NCI-H345 treated with DMSO at 0.1 percent for 48 hours (cell line): ENCODE measurements at regions not wholly inside any gene's neighbourhood (a gene's known extent, or its start where the extent isn't known, plus 50 kb on each side); places are given as distances from the start of the nearest gene placed in this dataset.
"Not testable (repeated sequence)": the region's sequence is repeated elsewhere in the genome, so short reads cannot be mapped to it uniquely, and the experiment has no call there.

Experiments used
- DNase-seq: peaks from one replicate; lab custom pipeline; 2025; ENCODE audit not compliant: unreplicated experiment; lab: John Stamatoyannopoulos, UW

DNA sequence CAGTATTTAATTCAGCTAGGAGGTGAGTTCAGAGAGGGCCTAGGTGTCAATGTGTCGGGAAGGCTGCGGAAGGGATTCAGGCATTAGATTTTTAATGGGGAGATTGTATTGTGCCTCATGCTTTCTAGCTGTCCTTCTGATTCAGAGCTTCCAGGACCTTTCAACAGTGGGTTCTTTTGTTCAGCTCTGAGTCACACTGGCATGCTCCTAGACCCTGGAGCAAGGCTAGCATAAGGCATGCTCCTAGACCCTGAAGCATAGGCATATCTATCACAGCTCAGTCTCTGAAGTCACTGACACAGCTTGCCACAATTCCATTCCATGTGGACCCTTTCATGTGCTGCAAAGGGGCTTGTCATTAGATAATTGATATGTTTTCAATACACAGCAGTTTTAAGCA lies 396.9 kb downstream of the RAB38 start:
- no peak for DNase-seq

- DNase-seq = no peak
Observed at GRCh38 chr11:87775036-87775435, 400.2 kb downstream of the RAB38 start.

GRCh38 chr11:87769661-87770060 lies 405.6 kb downstream of the RAB38 start:
- no peak for DNase-seq

- DNase-seq = no peak
Observed at GRCh38 chr11:87767615-87768014, 407.6 kb downstream of the RAB38 start.

GRCh38 chr11:87764075-87764474 lies 411.2 kb downstream of the RAB38 start:
- not testable (repeated sequence) for DNase-seq

GRCh38 chr11:87754685-87755084 lies 420.6 kb downstream of the RAB38 start:
- DNase-seq = no peak

GRCh38 chr11:87753143-87753542 lies 422.1 kb downstream of the RAB38 start:
- DNase-seq = no peak

GRCh38 chr11:87743007-87743406 lies 432.2 kb downstream of the RAB38 start:
- DNase-seq = no peak

GRCh38 chr11:87740968-87741367 lies 434.3 kb downstream of the RAB38 start:
- DNase-seq = no peak

DNA sequence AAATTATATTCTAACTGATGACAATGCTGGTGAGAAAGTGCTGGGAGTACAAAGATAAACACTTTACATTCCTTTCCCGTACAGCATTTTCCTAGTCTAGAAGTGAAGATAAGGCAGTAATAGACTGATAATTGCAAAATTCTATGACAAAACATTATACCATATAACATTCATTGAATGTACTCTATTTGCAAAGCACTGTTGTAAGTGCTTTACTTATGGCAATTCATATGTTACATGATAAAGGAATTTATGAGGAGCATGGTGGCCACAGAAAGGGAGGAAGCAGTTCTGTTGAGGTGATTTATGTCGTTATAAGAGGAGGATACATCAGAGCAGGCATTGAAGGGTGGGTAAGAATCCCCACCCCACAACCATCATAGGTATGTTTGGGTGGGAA lies 434.8 kb downstream of the RAB38 start:
- no peak for DNase-seq

GRCh38 chr11:87739766-87740165 lies 435.5 kb downstream of the RAB38 start:
- no peak for DNase-seq

DNA sequence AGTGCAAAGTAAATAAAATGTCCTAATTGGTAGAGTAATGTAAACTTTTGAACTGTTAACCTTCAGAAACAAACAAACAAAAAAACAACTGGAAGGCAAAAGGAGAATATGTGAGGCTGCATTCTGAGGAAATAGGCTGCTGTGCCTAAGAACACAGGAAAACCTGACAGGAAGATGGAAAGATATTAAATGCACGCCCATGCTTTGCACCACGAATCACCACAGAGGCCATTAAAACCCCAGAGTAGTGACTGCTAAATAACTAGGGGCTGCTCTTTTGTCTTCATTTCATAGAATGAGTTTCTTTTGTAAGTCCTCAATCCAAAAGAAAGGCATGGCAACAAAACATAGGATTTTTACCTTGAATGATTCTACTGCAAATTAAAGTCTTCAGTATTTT lies 436.0 kb downstream of the RAB38 start:
- no peak for DNase-seq

DNA sequence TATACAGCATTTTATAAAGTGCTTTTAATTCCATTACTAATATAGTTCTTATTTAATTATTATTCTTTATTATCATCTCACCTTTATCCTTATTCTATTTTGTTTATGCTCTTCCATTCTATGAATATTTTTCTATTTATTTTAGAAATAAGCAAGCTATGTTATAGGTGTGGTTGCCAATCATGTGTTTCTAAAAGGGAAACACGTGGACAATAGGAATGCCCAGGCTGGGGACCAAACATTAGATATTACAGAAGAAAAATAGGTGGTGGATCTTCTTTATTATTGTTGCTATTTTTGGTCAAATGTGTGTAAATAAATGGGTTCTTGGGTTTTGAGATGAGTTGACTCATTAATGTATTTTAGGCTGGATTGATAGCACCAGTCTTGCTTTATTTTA lies 438.3 kb downstream of the RAB38 start:
- DNase-seq = no peak

- no peak for DNase-seq
Observed at GRCh38 chr11:87726506-87726905, 448.7 kb downstream of the RAB38 start.

- no peak for DNase-seq
Observed at GRCh38 chr11:87724358-87724757, 450.9 kb downstream of the RAB38 start.

GRCh38 chr11:87722756-87723565 lies 452.3 kb downstream of the RAB38 start:
- no peak for DNase-seq

DNA sequence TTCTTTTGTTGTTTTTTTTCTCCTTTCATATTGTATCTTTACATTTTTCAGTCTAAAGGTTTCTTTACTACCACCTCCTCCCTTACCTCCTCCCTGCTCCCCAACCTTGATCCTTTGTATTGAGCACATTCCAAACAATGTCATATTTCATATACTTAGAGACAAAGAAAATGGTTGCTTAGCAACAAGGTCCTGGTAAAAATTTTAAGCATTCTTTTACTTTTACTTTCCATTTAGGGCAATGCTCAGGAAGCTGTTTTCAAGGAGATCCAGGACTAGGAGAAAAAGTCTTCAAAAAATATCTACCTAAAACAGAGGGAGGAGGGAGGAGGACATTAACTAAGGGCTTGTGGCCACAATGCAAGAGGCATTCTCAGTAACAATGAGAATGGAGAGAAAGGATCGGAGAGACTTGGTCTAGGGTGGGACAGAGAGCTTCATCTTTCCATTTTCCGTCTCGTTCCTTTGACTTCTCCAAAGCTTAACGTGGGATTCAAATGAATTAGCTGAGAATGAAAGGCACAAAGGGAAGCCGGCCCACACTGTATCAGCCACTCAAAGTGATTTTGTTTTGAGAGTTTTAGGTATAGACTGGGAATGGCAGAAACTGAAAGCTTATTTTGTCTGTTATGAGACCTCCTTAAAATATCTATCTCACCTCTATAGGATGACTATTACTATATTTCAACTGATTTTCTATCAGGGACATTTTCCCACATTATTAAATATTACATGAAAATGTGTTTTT lies 455.7 kb downstream of the RAB38 start:
- DNase-seq = no peak

- no peak for DNase-seq
Observed at GRCh38 chr11:87712802-87713202, 462.4 kb downstream of the RAB38 start.

- DNase-seq = no peak
Observed at GRCh38 chr11:87712391-87712790, 462.9 kb downstream of the RAB38 start.

DNA sequence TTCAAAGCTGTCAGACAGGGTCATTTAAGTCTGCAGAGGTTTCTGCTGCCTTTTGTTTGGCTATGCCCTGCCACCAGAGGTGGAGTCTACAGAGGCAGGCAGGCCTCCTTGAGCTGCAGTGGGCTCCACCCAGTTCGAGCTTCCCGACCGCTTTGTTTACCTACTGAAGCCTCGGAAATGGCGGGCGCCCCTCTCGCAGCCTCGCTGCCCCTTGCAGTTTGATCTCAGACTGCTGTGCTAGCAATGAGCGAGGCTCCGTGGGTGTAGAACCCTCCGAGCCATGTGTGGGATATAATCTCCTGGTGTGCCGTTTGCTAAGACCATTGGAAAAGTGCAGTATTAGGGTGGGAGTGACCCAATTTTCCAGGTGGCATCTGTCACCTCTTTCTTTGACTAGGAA lies 471.7 kb downstream of the RAB38 start:
- DNase-seq = not testable (repeated sequence)

GRCh38 chr11:87675993-87676392 lies 499.2 kb downstream of the RAB38 start:
- no peak for DNase-seq

- DNase-seq = no peak
Observed at GRCh38 chr11:87666730-87667129, 508.5 kb downstream of the RAB38 start.
